Lower leg skin (tissue), 4 donors: ENCODE measurements at regions not wholly inside any gene's neighbourhood (a gene's known extent, or its start where the extent isn't known, plus 50 kb on each side); places are given as distances from the start of the nearest gene placed in this dataset.

Experiments
- DNase-seq, 2 donors: peaks; one replicate each; pipeline ENCODE4 v3.0.0-alpha.2; 2019; ENCODE audit warnings: low spot score in 2 of 2
- H3K4me3 ChIP-seq: fragments of 200-600 bp; sonication (generic); 2 replicates; pipeline ENCODE4 v1.5.1; 2017; ENCODE audit warnings: mild to moderate bottlenecking, low read depth; ENCODE audit not compliant: poor library complexity, severe bottlenecking
- CTCF ChIP-seq, 3 donors: fragments of 450-650 bp; IDR thresholded peaks; one replicate each; pipeline ENCODE4 v1.5.1; 2016; ENCODE audit warnings: antibody characterized with exemption in 3 of 3, mild to moderate bottlenecking in 3 of 3, moderate library complexity in 2 of 3
- POLR2A ChIP-seq, 2 donors: fragments of 450-650 bp; IDR thresholded peaks; one replicate each; pipeline ENCODE4 v1.6.1; 2016 to 2017; ENCODE audit warnings: antibody characterized with exemption in 2 of 2, mild to moderate bottlenecking in 1 of 2, moderate library complexity in 1 of 2
- WGBS, 2 donors: methylation state at CpG; one replicate each; pipeline ENCODE4 v1.1.5; 2018; 5-methylcytosine and 5-hydroxymethylcytosine counted together
- intact Hi-C: fragments of 100-400 bp; cut with DNase I; formaldehyde crosslinking; loops from one replicate; pipeline ENCODE4 v1.15.0; 2023; ENCODE audit warnings: low total_unique reads

DNA sequence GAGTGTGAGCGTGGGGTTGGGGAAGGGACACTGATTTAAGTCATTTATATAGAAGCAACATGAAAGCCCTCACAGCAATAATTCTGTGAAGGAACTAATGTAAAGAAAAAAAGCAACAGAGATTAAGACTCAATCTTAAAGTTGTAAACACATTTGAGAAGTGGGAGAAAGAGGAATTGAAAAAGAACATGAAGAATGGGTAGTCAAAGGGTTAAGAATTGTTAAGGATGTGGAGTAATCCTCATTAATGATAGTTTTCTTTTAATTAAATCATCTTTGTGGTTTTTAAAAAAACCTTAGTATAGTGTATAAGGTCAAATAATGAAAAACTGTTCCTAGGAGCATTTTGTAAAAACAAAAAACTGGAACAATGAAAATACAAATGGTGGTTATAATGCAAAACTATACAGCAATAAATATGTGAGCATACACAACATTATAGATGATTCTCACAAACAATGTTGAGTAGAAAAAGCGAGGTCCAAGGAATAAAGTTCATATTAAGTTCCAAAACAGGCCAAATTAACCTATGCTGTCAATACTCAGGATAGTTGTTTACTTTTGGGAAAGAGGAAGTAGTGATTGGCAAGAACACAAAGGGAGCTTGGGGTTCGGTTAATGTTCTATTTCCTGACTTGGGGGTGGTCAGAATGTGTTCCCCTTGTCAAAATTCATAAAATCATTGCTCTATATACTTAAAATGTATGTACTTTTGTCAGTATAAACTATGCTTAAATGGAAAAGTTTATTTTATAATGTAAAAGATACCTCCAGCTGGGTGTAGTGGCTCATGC lies 120.4 kb upstream of the ATF7IP start:
- H3K4me3 ChIP-seq = no peak overlapping the region
- intact Hi-C loops = no loop called here
- WGBS, 2 donors = 60 to 63% methylated on average over 3 of the region's 3 CpGs
- no peak for DNase-seq
- TF ChIP-seq CTCF (IDR thresholded peaks at IDR 0.05) (no peak), POLR2A (IDR thresholded peaks at IDR 0.05) (no peak)

DNA sequence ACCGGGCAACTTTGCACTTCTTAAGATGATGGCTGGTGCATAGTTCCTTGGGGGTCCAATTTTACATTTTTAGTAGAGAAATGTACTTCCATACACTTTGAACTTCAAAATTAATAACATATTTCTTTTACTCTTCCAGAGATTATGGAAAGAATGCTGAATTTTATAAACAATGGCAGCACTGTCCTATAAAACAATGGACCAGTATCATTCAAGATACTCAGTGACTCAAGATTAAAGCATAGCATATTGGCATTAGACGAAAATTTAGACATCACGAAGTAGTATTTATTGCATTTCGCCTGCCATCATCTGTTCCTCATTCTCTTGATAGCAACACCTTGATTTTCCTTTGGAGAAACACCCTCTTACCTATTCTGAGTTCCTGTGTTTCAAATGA lies 118.3 kb upstream of the ATF7IP start:
- intact Hi-C loops = no loop called here
- no peak for DNase-seq
- H3K4me3 ChIP-seq = no peak overlapping the region
- WGBS, 2 donors = 76 to 84% methylated on average over 4 of the region's 4 CpGs
- TF ChIP-seq POLR2A (IDR thresholded peaks at IDR 0.05) (no peak), CTCF (IDR thresholded peaks at IDR 0.05) (no peak)

GRCh38 chr12:14249368-14249767 lies 116.1 kb upstream of the ATF7IP start:
- TF ChIP-seq POLR2A (IDR thresholded peaks at IDR 0.05) = no peak
- TF ChIP-seq CTCF (IDR thresholded peaks at IDR 0.05) = no peak
- DNase-seq = no peak
- H3K4me3 ChIP-seq = no peak overlapping the region
- intact Hi-C loops = no loop called here
- WGBS, 2 donors = 63 to 66% methylated on average over 4 of the region's 4 CpGs

GRCh38 chr12:14252697-14253096 lies 112.8 kb upstream of the ATF7IP start:
- no peak overlapping the region for H3K4me3 ChIP-seq
- 86 to 88% methylated on average over 6 of the region's 6 CpGs for WGBS, 2 donors
- intact Hi-C loops = no loop called here
- TF ChIP-seq POLR2A (IDR thresholded peaks at IDR 0.05) (no peak), CTCF (IDR thresholded peaks at IDR 0.05) (no peak)
- DNase-seq = no peak

DNA sequence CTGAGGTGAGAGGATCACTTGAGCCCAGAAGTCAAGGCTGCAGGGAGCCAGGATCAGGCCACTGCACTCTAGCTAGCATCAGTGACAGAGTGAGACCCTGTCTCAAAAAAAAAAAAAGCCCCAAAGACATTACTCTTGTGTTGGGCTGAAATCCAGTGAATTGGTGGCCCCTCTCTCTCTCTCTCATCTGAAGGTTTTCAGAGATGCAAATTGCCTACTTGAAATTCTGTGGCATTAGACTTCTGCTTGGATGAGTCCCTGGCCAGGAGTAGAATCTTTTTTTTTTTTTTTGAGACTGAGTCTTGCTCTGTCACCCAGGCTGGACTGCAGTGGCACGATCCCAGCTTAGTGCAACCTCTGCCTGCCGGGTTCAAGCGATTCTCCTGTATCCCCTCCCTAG lies 112.0 kb upstream of the ATF7IP start:
- intact Hi-C loops = no loop called here
- no peak for DNase-seq
- no peak overlapping the region for H3K4me3 ChIP-seq
- WGBS, 2 donors = 71 to 94% methylated on average over 3 of the region's 3 CpGs
- TF ChIP-seq POLR2A (IDR thresholded peaks at IDR 0.05) = no peak
- TF ChIP-seq CTCF (IDR thresholded peaks at IDR 0.05) = no peak

DNA sequence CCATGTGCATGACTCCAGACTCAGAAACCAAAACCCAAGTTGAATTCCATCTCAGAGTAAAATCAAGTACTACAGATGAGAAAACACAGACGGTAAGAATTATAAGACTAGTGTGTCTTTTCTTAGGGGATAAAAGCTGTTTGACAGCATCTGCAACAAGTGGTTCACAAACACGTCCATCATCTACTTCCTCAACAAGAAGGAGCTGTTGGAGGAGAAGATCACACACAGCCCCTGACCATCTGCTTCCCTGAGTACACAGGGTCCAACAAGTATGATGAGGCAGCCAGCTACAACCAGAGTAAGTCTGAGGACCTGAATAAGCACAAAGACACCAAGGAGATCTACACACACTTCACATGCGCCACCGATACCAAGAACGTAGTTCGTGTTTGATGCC lies 110.7 kb upstream of the ATF7IP start:
- no peak for TF ChIP-seq CTCF (IDR thresholded peaks at IDR 0.05)
- no peak for TF ChIP-seq POLR2A (IDR thresholded peaks at IDR 0.05)
- WGBS, 2 donors = 90 to 95% methylated on average over 6 of the region's 6 CpGs
- no peak overlapping the region for H3K4me3 ChIP-seq
- no peak for DNase-seq
- intact Hi-C loops = no loop called here
